ENCODE measurements at regions not wholly inside any gene's neighbourhood (a gene's known extent, or its start where the extent isn't known, plus 50 kb on each side); places are given as distances from the start of the nearest gene placed in this dataset.

DNA sequence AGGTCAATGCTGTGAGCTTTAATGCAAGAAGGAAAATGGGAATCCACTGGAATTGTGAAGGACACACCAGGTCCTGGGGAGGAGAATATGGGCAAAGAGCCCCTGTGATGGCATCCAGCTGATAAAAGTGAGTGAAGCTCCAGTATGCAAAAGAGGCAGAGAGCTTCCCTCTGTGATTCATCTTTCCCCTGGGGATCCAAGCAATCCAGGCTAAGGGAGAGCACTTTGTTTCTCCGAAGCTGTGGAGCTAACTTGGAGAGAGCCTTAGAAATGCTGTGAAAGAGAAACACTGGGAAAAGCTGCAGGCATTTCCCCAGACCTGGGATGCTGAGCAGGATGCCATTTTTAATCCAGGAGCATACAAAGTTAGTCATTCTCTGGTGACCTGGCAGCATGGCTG lies 489.5 kb downstream of the SH2D4B start:
- intact Hi-C loops (cut with micrococcal nuclease) = no loop called here
- no peak for DNase-seq (ENCODE audit: low spot score)
- no peaks in the 10 kb centered on the region for H3K36me3 Mint-ChIP-seq (ENCODE audit: low read depth)
- H3K4me3 Mint-ChIP-seq (ENCODE audit: low read depth) = no peak overlapping the region
- H3K4me1 Mint-ChIP-seq (ENCODE audit: low read depth) = no peaks in the 10 kb centered on the region
- no peak overlapping the region for H3K27ac Mint-ChIP-seq
- H3K27me3 Mint-ChIP-seq (ENCODE audit: low read depth) = no peaks in the 10 kb centered on the region
- H3K9me3 Mint-ChIP-seq = no peaks in the 10 kb centered on the region

DNA sequence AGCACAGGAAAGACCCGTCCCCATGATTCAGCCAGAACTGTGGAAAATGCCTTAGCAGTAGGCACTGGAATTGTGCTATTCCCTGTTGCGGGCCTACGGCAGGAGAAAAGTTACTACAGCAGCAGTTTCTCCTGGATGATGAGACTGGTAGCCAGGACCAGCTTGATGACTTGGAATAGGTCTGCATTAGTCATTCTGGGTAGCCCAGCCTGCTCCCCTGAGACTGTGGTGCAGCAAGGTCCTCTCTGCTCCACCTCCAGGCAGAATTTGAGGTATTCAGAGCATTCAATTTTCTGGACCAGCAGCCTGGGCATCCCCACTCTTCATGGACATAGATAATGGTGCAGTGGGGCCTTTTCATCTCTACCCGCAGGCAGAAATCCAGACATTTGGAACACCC lies 490.0 kb downstream of the SH2D4B start:
- DNase-seq (ENCODE audit: low spot score) = no peak
- no peak overlapping the region for H3K4me3 Mint-ChIP-seq (ENCODE audit: low read depth)
- intact Hi-C loops (cut with micrococcal nuclease) = no loop called here
- H3K4me1 Mint-ChIP-seq (ENCODE audit: low read depth) = no peaks in the 10 kb centered on the region
- H3K9me3 Mint-ChIP-seq = no peaks in the 10 kb centered on the region
- no peaks in the 10 kb centered on the region for H3K27me3 Mint-ChIP-seq (ENCODE audit: low read depth)
- H3K27ac Mint-ChIP-seq = no peak overlapping the region
- no peaks in the 10 kb centered on the region for H3K36me3 Mint-ChIP-seq (ENCODE audit: low read depth)

DNA sequence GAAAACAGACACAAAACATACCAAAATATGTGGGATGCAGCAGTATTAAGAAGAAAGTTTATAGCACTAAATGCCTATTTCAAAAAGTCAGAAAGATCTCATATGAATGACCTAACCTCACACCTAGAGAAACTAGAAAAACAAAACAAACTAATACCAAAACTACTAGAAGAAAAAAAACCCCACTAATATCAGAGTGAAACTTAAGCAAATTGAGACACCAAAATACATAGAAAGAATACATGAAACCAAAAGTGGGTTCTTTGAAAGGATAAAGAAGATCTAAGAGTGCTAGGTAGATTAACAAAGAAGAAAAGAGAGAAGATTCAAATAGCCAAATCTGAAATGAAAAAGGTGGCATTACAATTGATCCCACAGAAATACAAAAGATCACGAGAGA lies 494.1 kb downstream of the SH2D4B start:
- intact Hi-C loops (cut with micrococcal nuclease) = no loop called here

DNA sequence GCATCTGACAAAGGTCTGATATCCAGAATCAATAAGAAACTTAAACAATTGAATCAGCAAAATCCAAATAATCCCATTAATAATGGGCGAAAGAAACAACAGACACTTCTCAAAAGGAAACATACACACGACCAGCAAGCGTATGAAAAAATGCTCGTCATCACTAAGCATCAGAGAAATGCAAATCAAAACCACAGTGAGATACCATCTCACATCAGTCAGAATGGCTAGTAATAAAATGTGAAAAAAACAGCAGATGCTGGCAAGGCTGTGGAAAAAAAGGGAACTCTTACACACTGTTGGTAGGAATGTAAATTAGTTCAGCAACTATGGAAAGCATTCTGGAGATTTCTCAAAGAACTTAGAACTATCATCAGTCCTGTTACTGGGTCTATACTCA lies 496.7 kb downstream of the SH2D4B start:
- no peaks in the 10 kb centered on the region for H3K9me3 Mint-ChIP-seq
- intact Hi-C loops (cut with micrococcal nuclease) = no loop called here
- H3K27me3 Mint-ChIP-seq (ENCODE audit: low read depth) = no peaks in the 10 kb centered on the region
- H3K4me1 Mint-ChIP-seq (ENCODE audit: low read depth) = no peaks in the 10 kb centered on the region
- DNase-seq (ENCODE audit: low spot score) = no peak
- no peak overlapping the region for H3K4me3 Mint-ChIP-seq (ENCODE audit: low read depth)
- no peak overlapping the region for H3K27ac Mint-ChIP-seq
- no peaks in the 10 kb centered on the region for H3K36me3 Mint-ChIP-seq (ENCODE audit: low read depth)

More for the DNA sequence above, 494.1 kb downstream of the SH2D4B start:
- Mint-ChIP-seq H3K36me3 (ENCODE audit: low read depth) (no peaks in the 10 kb centered on the region), H3K4me3 (ENCODE audit: low read depth) (no peak overlapping the region), H3K4me1 (ENCODE audit: low read depth) (no peaks in the 10 kb centered on the region), H3K27me3 (ENCODE audit: low read depth) (no peaks in the 10 kb centered on the region), H3K9me3 (no peaks in the 10 kb centered on the region), H3K27ac (no peak overlapping the region)
- DNase-seq (ENCODE audit: low spot score) = no peak

DNA sequence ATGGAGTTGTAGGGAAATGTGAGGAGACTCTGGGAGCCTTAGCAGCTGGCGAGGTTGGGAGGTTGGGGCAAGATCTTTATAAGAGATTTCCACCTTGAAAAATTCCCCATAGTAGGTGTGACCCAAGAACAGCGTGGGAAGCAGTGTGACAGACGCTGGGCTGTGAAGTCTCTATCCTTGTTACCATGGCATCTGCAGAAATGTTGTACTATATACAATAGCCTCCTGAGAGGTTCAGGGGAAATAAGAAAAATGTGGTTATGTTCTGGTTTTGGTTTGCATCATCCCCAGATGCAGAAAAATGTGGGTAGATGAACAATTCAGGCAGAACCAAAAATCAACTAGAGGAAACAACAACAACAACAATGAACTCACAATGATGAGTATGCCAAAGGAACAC lies 498.6 kb downstream of the SH2D4B start:
- intact Hi-C loops (cut with micrococcal nuclease) = no loop called here
- Mint-ChIP-seq H3K4me1 (ENCODE audit: low read depth) (no peaks in the 10 kb centered on the region), H3K36me3 (ENCODE audit: low read depth) (no peaks in the 10 kb centered on the region), H3K27me3 (ENCODE audit: low read depth) (no peaks in the 10 kb centered on the region), H3K4me3 (ENCODE audit: low read depth) (no peak overlapping the region), H3K27ac (no peak overlapping the region), H3K9me3 (no peaks in the 10 kb centered on the region)
- no peak for DNase-seq (ENCODE audit: low spot score)

DNA sequence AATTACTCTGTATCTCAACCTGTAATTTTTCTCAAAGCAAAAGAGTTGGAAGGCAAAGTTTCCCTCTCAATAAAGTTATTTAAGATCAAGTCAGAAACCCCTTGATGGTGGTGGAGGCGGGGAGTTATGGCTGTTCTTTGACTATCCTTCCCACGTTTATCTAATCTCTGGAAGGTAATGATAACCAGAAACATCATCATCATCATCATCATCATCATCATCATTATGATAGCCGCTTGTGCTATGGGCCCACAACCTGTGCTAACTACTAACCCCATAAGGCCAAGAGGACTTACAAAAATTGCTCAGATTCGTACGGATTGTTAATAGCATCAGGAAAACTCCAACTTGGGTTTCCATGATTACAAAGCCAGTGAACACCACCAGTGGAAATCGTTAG lies 502.3 kb downstream of the SH2D4B start:
- no peak for DNase-seq (ENCODE audit: low spot score)
- Mint-ChIP-seq H3K4me3 (ENCODE audit: low read depth) (no peak overlapping the region), H3K9me3 (no peaks in the 10 kb centered on the region), H3K4me1 (ENCODE audit: low read depth) (no peaks in the 10 kb centered on the region), H3K36me3 (ENCODE audit: low read depth) (no peaks in the 10 kb centered on the region), H3K27me3 (ENCODE audit: low read depth) (no peaks in the 10 kb centered on the region), H3K27ac (no peak overlapping the region)
- intact Hi-C loops (cut with micrococcal nuclease) = no loop called here

DNA sequence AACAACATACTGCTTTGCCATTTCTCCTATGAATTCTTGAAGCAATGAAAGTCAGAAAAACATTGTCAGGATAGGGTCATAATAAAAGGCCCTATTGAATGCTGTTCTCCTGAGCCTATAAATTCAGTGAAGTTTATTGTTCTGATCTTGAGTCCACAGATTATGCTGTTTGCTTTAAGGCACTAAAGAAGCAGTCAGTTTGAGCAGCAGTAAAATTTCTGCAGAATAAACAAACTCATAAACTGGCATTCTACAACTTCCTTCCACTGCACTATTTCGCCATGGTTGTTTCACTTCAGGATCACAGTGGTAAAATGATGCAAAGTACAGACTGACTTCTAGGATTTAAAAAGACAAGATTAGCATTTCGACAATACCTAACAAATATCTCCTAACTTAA lies 503.2 kb downstream of the SH2D4B start:
- no peaks in the 10 kb centered on the region for H3K27me3 Mint-ChIP-seq (ENCODE audit: low read depth)
- no peak overlapping the region for H3K27ac Mint-ChIP-seq
- H3K4me3 Mint-ChIP-seq (ENCODE audit: low read depth) = no peak overlapping the region
- DNase-seq (ENCODE audit: low spot score) = no peak
- intact Hi-C loops (cut with micrococcal nuclease) = no loop called here
- no peaks in the 10 kb centered on the region for H3K9me3 Mint-ChIP-seq
- no peaks in the 10 kb centered on the region for H3K36me3 Mint-ChIP-seq (ENCODE audit: low read depth)
- no peaks in the 10 kb centered on the region for H3K4me1 Mint-ChIP-seq (ENCODE audit: low read depth)

DNA sequence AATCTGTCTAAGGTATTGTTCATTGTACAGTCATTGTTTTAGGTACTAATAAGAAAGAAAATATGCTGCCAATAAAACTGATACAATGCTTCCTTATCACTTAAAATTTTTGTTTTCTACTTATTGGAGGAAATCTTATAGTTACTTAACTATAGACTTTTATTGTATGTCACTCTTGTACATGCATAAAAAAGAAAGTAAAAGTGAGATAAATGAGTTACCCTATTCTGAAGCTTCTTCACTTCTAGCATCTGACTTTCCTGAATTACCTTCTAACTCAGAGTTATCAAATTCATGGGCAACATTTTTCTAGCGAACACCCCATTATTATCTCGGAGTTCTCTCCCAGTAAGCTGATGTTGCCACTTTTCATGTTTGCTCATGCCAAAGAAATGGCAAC lies 504.9 kb downstream of the SH2D4B start:
- H3K4me1 Mint-ChIP-seq (ENCODE audit: low read depth) = no peaks in the 10 kb centered on the region
- no peak for DNase-seq (ENCODE audit: low spot score)
- intact Hi-C loops (cut with micrococcal nuclease) = no loop called here
- no peak overlapping the region for H3K4me3 Mint-ChIP-seq (ENCODE audit: low read depth)
- no peaks in the 10 kb centered on the region for H3K27me3 Mint-ChIP-seq (ENCODE audit: low read depth)
- H3K36me3 Mint-ChIP-seq (ENCODE audit: low read depth) = no peaks in the 10 kb centered on the region
- no peaks in the 10 kb centered on the region for H3K9me3 Mint-ChIP-seq
- H3K27ac Mint-ChIP-seq = no peak overlapping the region

DNA sequence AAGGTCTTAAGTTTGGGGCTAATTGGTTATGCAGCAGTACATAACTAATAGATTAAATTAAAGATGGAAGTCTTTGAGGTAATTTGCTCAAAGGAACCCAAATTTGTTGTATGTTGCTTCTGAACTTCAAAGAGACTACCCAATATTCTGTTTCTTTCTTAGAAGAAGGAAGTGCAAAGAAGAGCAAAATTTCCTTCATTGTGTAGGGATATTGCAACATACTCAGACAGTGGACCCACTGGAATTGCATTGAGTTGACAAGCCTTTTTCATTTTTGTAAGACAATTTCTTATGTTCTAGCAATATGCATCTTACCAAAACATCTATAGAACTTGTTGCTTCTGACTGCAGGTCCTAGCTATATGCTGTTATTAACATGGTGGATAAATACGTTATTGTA lies 527.8 kb downstream of the SH2D4B start:
- Mint-ChIP-seq H3K27me3 (ENCODE audit: low read depth) (no peaks in the 10 kb centered on the region), H3K4me1 (ENCODE audit: low read depth) (no peaks in the 10 kb centered on the region), H3K4me3 (ENCODE audit: low read depth) (no peak overlapping the region), H3K27ac (no peak overlapping the region), H3K36me3 (ENCODE audit: low read depth) (no peaks in the 10 kb centered on the region), H3K9me3 (no peaks in the 10 kb centered on the region)
- DNase-seq (ENCODE audit: low spot score) = no peak
- intact Hi-C loops (cut with micrococcal nuclease) = no loop called here

DNA sequence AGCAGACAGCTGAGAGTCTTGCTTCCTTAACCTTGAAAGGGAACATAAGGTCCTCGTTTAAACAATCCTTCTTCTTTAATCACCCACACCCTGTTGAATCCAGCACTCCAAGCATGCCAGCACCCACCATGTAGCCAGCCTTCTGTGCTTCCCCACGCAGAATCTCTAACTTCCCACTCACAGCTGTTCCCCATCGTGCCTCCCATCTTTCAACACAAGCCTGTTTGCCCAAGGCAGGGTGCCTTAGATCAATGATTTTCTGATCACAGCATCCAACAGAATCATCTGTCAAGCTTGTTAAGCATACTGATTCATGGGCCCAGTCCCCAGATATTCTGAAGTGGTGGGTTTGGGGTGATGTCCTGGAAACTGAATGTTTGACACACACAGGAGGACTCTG lies 530.8 kb downstream of the SH2D4B start:
- H3K27ac Mint-ChIP-seq = no peak overlapping the region
- H3K4me1 Mint-ChIP-seq (ENCODE audit: low read depth) = no peaks in the 10 kb centered on the region
- H3K36me3 Mint-ChIP-seq (ENCODE audit: low read depth) = no peaks in the 10 kb centered on the region

DNA sequence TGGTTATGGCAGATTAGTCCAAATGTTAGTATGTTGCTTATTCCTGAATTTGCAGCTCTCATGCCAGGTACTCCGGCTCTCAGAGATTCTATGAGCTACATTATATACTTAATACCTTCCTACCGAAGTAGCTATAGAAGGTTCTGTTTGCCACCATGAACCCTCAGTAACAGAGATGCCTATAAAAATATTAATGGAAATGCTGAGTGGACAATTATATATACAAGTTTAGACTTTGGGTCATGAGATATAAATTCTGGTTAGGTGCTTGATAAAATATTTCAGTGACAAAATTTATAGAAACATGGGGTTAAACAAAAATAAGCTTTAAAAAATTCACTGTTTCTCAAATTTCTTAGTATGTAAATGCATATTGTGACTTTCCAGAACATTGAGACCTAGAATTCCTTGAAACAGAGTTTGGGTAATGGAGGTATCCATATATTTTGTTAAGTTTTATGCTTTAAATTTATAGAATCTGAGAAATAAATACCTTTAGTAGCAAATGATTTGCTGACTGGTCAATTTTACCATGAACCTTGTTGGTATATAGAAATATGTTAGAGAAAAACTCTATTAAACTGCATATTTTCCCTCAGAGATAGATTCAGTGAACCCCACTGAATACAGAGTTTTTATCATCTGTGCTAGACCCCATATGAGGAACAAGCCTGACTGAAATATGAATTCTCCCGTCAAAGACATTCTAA lies 533.5 kb downstream of the SH2D4B start:
- intact Hi-C loops (cut with micrococcal nuclease) = no loop called here
- no peaks in the 10 kb centered on the region for H3K27me3 Mint-ChIP-seq (ENCODE audit: low read depth)
- H3K4me1 Mint-ChIP-seq (ENCODE audit: low read depth) = no peaks in the 10 kb centered on the region
- no peaks in the 10 kb centered on the region for H3K36me3 Mint-ChIP-seq (ENCODE audit: low read depth)
- H3K27ac Mint-ChIP-seq = no peak overlapping the region
- DNase-seq (ENCODE audit: low spot score) = no peak
- H3K9me3 Mint-ChIP-seq = no peaks in the 10 kb centered on the region
- no peak overlapping the region for H3K4me3 Mint-ChIP-seq (ENCODE audit: low read depth)

More for the DNA sequence above, 530.8 kb downstream of the SH2D4B start:
- H3K27me3 Mint-ChIP-seq (ENCODE audit: low read depth) = no peaks in the 10 kb centered on the region
- H3K9me3 Mint-ChIP-seq = no peaks in the 10 kb centered on the region
- intact Hi-C loops (cut with micrococcal nuclease) = no loop called here
- no peak overlapping the region for H3K4me3 Mint-ChIP-seq (ENCODE audit: low read depth)
- DNase-seq (ENCODE audit: low spot score) = no peak

DNA sequence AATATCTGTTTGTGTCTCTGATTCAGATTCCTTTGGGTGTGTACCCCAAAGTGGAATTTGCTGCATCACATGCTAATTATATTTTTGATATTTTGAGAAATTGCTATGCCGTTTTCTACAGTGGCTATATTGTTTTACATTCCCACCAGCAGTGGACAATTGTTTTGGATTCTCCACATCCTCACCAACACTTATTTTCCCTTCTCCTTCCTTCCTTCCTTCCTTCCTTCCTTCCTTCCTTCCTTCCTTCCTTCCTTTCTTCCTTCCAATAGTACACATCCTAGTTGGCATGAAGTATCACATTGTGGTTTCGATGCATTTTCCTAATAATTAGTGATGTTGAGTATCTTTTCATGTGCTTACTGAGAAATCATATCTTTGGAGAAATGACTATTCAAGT lies 535.5 kb downstream of the SH2D4B start:
- Mint-ChIP-seq H3K9me3 (no peaks in the 10 kb centered on the region), H3K4me3 (ENCODE audit: low read depth) (no peak overlapping the region), H3K27ac (no peak overlapping the region), H3K36me3 (ENCODE audit: low read depth) (no peaks in the 10 kb centered on the region), H3K27me3 (ENCODE audit: low read depth) (no peaks in the 10 kb centered on the region), H3K4me1 (ENCODE audit: low read depth) (no peaks in the 10 kb centered on the region)
- no peak for DNase-seq (ENCODE audit: low spot score)
- intact Hi-C loops (cut with micrococcal nuclease) = no loop called here

DNA sequence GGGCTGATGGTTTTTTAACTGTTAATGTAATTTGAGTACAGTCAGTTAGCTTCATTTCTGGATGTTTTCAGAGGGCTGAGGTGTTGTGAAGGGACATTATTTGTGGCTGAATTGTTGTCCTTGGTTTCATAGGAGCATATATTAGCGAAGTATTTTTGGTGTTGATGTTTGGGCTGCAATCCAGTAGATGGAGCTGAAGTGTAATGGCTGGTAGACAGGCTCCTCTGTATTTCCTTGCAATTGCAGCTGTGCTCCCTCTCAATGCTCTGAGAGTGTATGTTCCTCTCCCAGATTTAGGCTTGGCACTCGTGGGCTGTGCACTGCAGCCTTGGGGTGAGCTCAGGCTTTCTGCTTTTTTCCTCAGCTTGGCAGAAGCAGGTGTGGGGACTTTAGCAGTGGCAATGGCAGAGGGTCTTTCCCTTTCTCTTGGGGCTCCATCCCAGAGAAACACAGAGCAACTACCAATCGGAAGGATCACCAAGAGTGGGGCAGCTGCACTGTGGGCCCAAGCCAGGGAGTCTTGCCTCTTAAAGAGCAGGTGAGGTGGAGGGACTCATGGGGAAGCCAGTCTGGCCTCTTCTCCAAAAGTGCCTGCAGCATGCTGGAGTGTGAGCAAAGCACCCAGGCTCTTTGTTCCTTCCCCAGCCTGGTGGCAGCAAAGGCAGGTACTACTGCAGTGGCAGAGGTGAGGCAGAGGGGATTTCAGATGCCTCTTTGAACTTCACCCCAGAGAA lies 544.4 kb downstream of the SH2D4B start:
- no peak for DNase-seq (ENCODE audit: low spot score)
- Mint-ChIP-seq H3K27ac (no peak overlapping the region), H3K4me1 (ENCODE audit: low read depth) (no peaks in the 10 kb centered on the region), H3K9me3 (no peaks in the 10 kb centered on the region), H3K27me3 (ENCODE audit: low read depth) (no peaks in the 10 kb centered on the region), H3K4me3 (ENCODE audit: low read depth) (no peak overlapping the region), H3K36me3 (ENCODE audit: low read depth) (no peaks in the 10 kb centered on the region)
- intact Hi-C loops (cut with micrococcal nuclease) = no loop called here

Measured in activated T-helper 2 cell treated with anti-CD3 and anti-CD28 coated beads, Interferon-gamma antibody, Interleukin-2, Interleukin-4, amounts not matched to agents 10 μg/mL and 5 μg/mL and 100 μg/mL, durations not matched to agents 14 hours and 24 hours and 36 hours (primary cell).